Stomach (tissue), 8 donors: ENCODE measurements at regions not wholly inside any gene's neighbourhood (a gene's known extent, or its start where the extent isn't known, plus 50 kb on each side); places are given as distances from the start of the nearest gene placed in this dataset.

Experiments used
- DNase-seq, 2 donors: peaks; one replicate each; pipeline versions ENCODE4 v3.0.0 to v3.0.0-alpha.2; 2013 to 2019
- H3K27ac ChIP-seq, 5 donors: fragments of 200-600 bp in 4 of 5; sonication (generic) in 4 of 5; one replicate each; pipeline ENCODE4 v1.5.1; 2013 to 2019; ENCODE audit warnings: mild to moderate bottlenecking in 1 of 5, moderate library complexity in 1 of 5
- H3K27me3 ChIP-seq, 3 donors: fragments of 200-600 bp; sonication (generic); one replicate each; pipeline ENCODE4 v1.5.1; 2017 to 2019; ENCODE audit warnings: mixed run types in 1 of 3
- H3K36me3 ChIP-seq, 4 donors: fragments of 200-600 bp; sonication (generic); 1 replicate in 3 of 4; 2 replicates in 1 of 4; pipeline ENCODE4 v1.5.1; 2016 to 2019
- H3K4me1 ChIP-seq, 4 donors: fragments of 200-600 bp; sonication (generic); one replicate each; pipeline ENCODE4 v1.5.1; 2016 to 2019
- H3K4me3 ChIP-seq, 4 donors: fragments of 200-600 bp; sonication (generic) in 3 of 4; one replicate each; pipeline ENCODE4 v1.5.1; 2016 to 2019; ENCODE audit warnings: mild to moderate bottlenecking in 1 of 4
- H3K9me3 ChIP-seq, 4 donors: fragments of 200-600 bp; sonication (generic); one replicate each; pipeline ENCODE4 v1.5.1; 2016 to 2019
- CTCF ChIP-seq, 7 experiments: fragments of 450-650 bp in 4 of 7; fragments of 200-600 bp in 3 of 7; sonication (generic) in 3 of 7; IDR thresholded peaks; one replicate each; pipeline ENCODE4 v1.5.1; 2016 to 2019; ENCODE audit warnings: antibody characterized with exemption in 7 of 7, control low read depth in 2 of 7, mild to moderate bottlenecking in 1 of 7
- EP300 ChIP-seq: sonication (generic); formaldehyde crosslinking; IDR thresholded peaks from one replicate; pipeline ENCODE4 v1.6.1; 2017; ENCODE audit warnings: antibody characterized with exemption
- POLR2A ChIP-seq, 4 donors: fragments of 450-650 bp; IDR thresholded peaks; one replicate each; pipeline ENCODE4 v1.6.1; 2016; ENCODE audit warnings: antibody characterized with exemption in 4 of 4, control low read depth in 2 of 4, mild to moderate bottlenecking in 1 of 4, moderate library complexity in 1 of 4
- POLR2AphosphoS5 ChIP-seq, 3 donors: sonication (generic); formaldehyde crosslinking; IDR thresholded peaks; one replicate each; pipeline ENCODE4 v1.6.1; 2016; ENCODE audit warnings: antibody characterized with exemption in 3 of 3
- WGBS, 5 donors: extraction: QIAGEN DNeasy Blood & Tissue Kit in 3 of 5; methylation state at CpG; one replicate each; pipeline versions ENCODE4 v1.1.5 to v1.1.7; 2013 to 2018; 5-methylcytosine and 5-hydroxymethylcytosine counted together
- intact Hi-C: fragments of 100-400 bp; cut with DNase I; formaldehyde crosslinking; loops from one replicate; pipeline ENCODE4 v1.15.1; 2023; ENCODE audit warnings: low total_unique reads
- donor health status: healthy with polysubstance abuse.
- donor health status: Bipolar disorder and iron deficiency.
- donor health status: healthy.

GRCh38 chr3:194925614-194926013 lies 239.9 kb downstream of the FAM43A start:
- Histone ChIP-seq H3K9me3 (no peaks in the 10 kb centered on the region), H3K4me3 (no peak overlapping the region), H3K27ac (no peak overlapping the region), H3K36me3 (no peaks in the 10 kb centered on the region), H3K4me1 (peaks cover 0 to 21% (median 14%) of the 10 kb centered on the region in 4 donors), H3K27me3 (no peaks in the 10 kb centered on the region)
- no peak for DNase-seq
- TF ChIP-seq POLR2A (IDR thresholded peaks at IDR 0.05) (no peak), EP300 (no peak), POLR2AphosphoS5 (IDR thresholded peaks at IDR 0.05) (no peak), CTCF (IDR thresholded peaks at IDR 0.05) (no peak)
- 81 to 91% (median 83%) methylated on average over 12 of the region's 12 CpGs for WGBS, 5 donors
- intact Hi-C loops, result no loop called here

- H3K4me1 ChIP-seq, result peaks cover 0 to 30% (median 22%) of the 10 kb centered on the region in 4 donors
- DNase-seq, result no peak
- no peak for TF ChIP-seq EP300
- no peak for TF ChIP-seq POLR2A (IDR thresholded peaks at IDR 0.05)
- TF ChIP-seq POLR2AphosphoS5 (IDR thresholded peaks at IDR 0.05), result no peak
- TF ChIP-seq CTCF (IDR thresholded peaks at IDR 0.05), result no peak
- H3K4me3 ChIP-seq, result no peak overlapping the region
- H3K27me3 ChIP-seq, result no peaks in the 10 kb centered on the region
- no peak overlapping the region for H3K27ac ChIP-seq
- WGBS, 5 donors, result 0 to 30% (median 9%) methylated on average over 1 of the region's 1 CpG
- H3K9me3 ChIP-seq, result peaks cover 0 to 8% (median 0%) of the 10 kb centered on the region in 4 donors
- no peaks in the 10 kb centered on the region for H3K36me3 ChIP-seq
- intact Hi-C loops, result no loop called here
Measured at GRCh38 chr3:194928227-194928626, 242.5 kb downstream of the FAM43A start.

GRCh38 chr3:194928831-194929577 lies 243.3 kb downstream of the FAM43A start:
- Histone ChIP-seq H3K27ac (peak overlapping the region in 1 of 5 donors; percentile 58), H3K4me3 (no peak overlapping the region)

GRCh38 chr3:194929578-194929960 lies 243.9 kb downstream of the FAM43A start:
- TF ChIP-seq POLR2A (IDR thresholded peaks at IDR 0.05) (no peak), CTCF (IDR thresholded peaks at IDR 0.05) (no peak), EP300 (no peak), POLR2AphosphoS5 (IDR thresholded peaks at IDR 0.05) (no peak)
- intact Hi-C loops, result no loop called here
- peaks cover 0 to 9% (median 0%) of the 10 kb centered on the region in 4 donors for H3K9me3 ChIP-seq
- DNase-seq, result no peak
- H3K4me3 ChIP-seq, result no peak overlapping the region
- H3K36me3 ChIP-seq, result no peaks in the 10 kb centered on the region
- H3K4me1 ChIP-seq, result peaks cover 0 to 30% (median 22%) of the 10 kb centered on the region in 4 donors
- H3K27me3 ChIP-seq, result no peaks in the 10 kb centered on the region
- WGBS, 5 donors, result 79 to 97% (median 81%) methylated on average over 1 of the region's 1 CpG
- peak overlapping the region in 2 of 5 donors; percentile 58 to 72 for H3K27ac ChIP-seq

More at GRCh38 chr3:194928831-194929577, 243.3 kb downstream of the FAM43A start:
- TF ChIP-seq CTCF (IDR thresholded peaks at IDR 0.05) (peak in 5 of 7 experiments; percentile 7 to 52 (median 35)), POLR2A (IDR thresholded peaks at IDR 0.05) (no peak), EP300 (no peak), POLR2AphosphoS5 (IDR thresholded peaks at IDR 0.05) (no peak)
- Histone ChIP-seq H3K36me3 (no peaks in the 10 kb centered on the region), H3K4me1 (peaks cover 0 to 30% (median 22%) of the 10 kb centered on the region in 4 donors), H3K27me3 (no peaks in the 10 kb centered on the region), H3K9me3 (peaks cover 0 to 9% (median 0%) of the 10 kb centered on the region in 4 donors)
- 70 to 78% (median 74%) methylated on average over 29 to 30 of the region's 30 CpGs for WGBS, 5 donors
- intact Hi-C loops, result no loop called here
- DNase-seq, result no peak
